Activated T-cell treated with anti-CD3 and anti-CD28 coated beads, Interleukin-2, amount 50 U/mL, for 24 hours (primary cell): ENCODE measurements at regions not wholly inside any gene's neighbourhood (a gene's known extent, or its start where the extent isn't known, plus 50 kb on each side); places are given as distances from the start of the nearest gene placed in this dataset.
A peak's percentile ranks its signal among the peaks of the same experiment; 100 is the strongest.

ENCODE experiments used
- DNase-seq: peaks from one replicate; pipeline ENCODE4 v3.0.0-alpha.2; 2020
- H3K27ac Mint-ChIP-seq: 2 replicates; pipeline ENCODE4 v1.8.0; 2020; ENCODE audit warnings: mild to moderate bottlenecking, mixed read lengths
- H3K27me3 Mint-ChIP-seq: 2 replicates; pipeline ENCODE4 v1.8.0; 2020; ENCODE audit warnings: mixed read lengths
- H3K36me3 Mint-ChIP-seq: 2 replicates; pipeline ENCODE4 v1.8.0; 2020; ENCODE audit warnings: low read depth, mixed read lengths
- H3K4me1 Mint-ChIP-seq: 2 replicates; pipeline ENCODE4 v1.8.0; 2020; ENCODE audit warnings: low read depth, mixed read lengths
- H3K4me3 Mint-ChIP-seq: 2 replicates; pipeline ENCODE4 v1.8.0; 2020; ENCODE audit warnings: mild to moderate bottlenecking, moderate library complexity, mixed read lengths
- H3K9me3 Mint-ChIP-seq: 2 replicates; pipeline ENCODE4 v1.8.0; 2020; ENCODE audit warnings: mixed read lengths

DNA sequence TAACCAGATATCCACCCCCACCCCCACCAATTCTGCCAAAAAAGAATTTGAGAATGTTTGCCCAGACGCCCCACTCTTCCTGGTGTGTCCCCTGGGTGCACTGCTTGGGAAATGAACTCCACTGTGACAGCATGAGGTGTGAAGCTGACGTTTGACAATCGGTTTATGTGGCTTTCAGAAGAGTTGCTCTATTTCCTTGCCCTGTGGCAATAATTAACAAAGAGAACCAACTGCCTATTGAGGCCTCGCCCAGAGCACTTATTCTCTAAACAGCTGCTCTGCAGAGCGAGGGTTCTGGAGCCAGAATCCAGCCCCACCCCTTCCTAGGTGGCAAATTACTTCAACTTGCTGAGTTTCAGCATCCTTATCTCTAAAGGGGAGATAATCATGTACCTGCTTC, 115.8 kb upstream of the SIX3 start:
- peaks cover 18% of the 10 kb centered on the region for H3K27me3 Mint-ChIP-seq
- H3K27ac Mint-ChIP-seq, result no peak overlapping the region
- no peaks in the 10 kb centered on the region for H3K36me3 Mint-ChIP-seq
- DNase-seq, result no peak
- no peak overlapping the region for H3K4me3 Mint-ChIP-seq
- no peaks in the 10 kb centered on the region for H3K4me1 Mint-ChIP-seq
- no peaks in the 10 kb centered on the region for H3K9me3 Mint-ChIP-seq

- Mint-ChIP-seq H3K9me3 (no peaks in the 10 kb centered on the region), H3K27me3 (peaks cover 20% of the 10 kb centered on the region), H3K36me3 (no peaks in the 10 kb centered on the region), H3K4me1 (no peaks in the 10 kb centered on the region), H3K27ac (no peak overlapping the region), H3K4me3 (no peak overlapping the region)
- no peak for DNase-seq
Observed at GRCh38 chr2:44826601-44827000, 114.9 kb upstream of the SIX3 start.

GRCh38 chr2:44829771-44830170, 111.7 kb upstream of the SIX3 start:
- Mint-ChIP-seq H3K4me3 (no peak overlapping the region), H3K4me1 (peaks cover 13% of the 10 kb centered on the region), H3K9me3 (peaks cover 3% of the 10 kb centered on the region), H3K27me3 (peaks cover 24% of the 10 kb centered on the region), H3K27ac (no peak overlapping the region), H3K36me3 (no peaks in the 10 kb centered on the region)
- no peak for DNase-seq

GRCh38 chr2:44833171-44834069, 108.1 kb upstream of the SIX3 start:
- DNase-seq, result no peak
- H3K9me3 Mint-ChIP-seq, result peaks cover 3% of the 10 kb centered on the region

GRCh38 chr2:44834656-44835055, 106.8 kb upstream of the SIX3 start:
- no peak overlapping the region for H3K4me3 Mint-ChIP-seq
- peaks cover 3% of the 10 kb centered on the region for H3K9me3 Mint-ChIP-seq
- H3K27me3 Mint-ChIP-seq, result peaks cover 25% of the 10 kb centered on the region
- no peaks in the 10 kb centered on the region for H3K36me3 Mint-ChIP-seq
- H3K4me1 Mint-ChIP-seq, result peaks cover 36% of the 10 kb centered on the region
- no peak overlapping the region for H3K27ac Mint-ChIP-seq
- no peak for DNase-seq

More at GRCh38 chr2:44833171-44834069, 108.1 kb upstream of the SIX3 start:
- Mint-ChIP-seq H3K27ac (peak overlapping the region; percentile 84), H3K27me3 (peaks cover 26% of the 10 kb centered on the region), H3K4me1 (peaks cover 36% of the 10 kb centered on the region), H3K36me3 (no peaks in the 10 kb centered on the region), H3K4me3 (no peak overlapping the region)

DNA sequence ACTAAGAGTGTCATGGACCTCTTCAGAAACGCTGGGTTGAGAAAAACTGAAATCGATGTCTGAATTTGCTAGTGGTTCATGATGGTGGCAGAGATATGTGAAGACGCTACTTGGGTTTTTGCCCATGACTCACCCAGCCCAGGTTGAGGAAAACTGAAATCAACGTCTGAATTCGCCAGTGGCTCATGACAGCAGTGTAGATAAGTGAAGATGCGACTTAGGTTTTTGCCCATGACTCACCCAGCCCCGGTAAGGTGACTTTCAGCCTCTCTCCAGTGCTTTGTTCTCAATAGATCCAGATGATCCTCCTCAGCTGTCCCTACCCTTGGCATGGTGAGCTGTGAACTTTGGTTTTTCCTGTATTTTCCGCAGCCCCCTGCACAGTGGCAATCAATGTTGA, 105.3 kb upstream of the SIX3 start:
- H3K9me3 Mint-ChIP-seq, result peaks cover 3% of the 10 kb centered on the region
- H3K36me3 Mint-ChIP-seq, result no peaks in the 10 kb centered on the region
- peak; percentile 45 for DNase-seq
- H3K4me3 Mint-ChIP-seq, result no peak overlapping the region
- H3K27ac Mint-ChIP-seq, result peak overlapping the region; percentile 65
- peaks cover 18% of the 10 kb centered on the region for H3K27me3 Mint-ChIP-seq
- H3K4me1 Mint-ChIP-seq, result peaks cover 36% of the 10 kb centered on the region

GRCh38 chr2:44836916-44837315, 104.6 kb upstream of the SIX3 start:
- Mint-ChIP-seq H3K36me3 (no peaks in the 10 kb centered on the region), H3K9me3 (peaks cover 3% of the 10 kb centered on the region), H3K27ac (no peak overlapping the region), H3K4me1 (peaks cover 36% of the 10 kb centered on the region), H3K27me3 (peaks cover 15% of the 10 kb centered on the region), H3K4me3 (no peak overlapping the region)
- DNase-seq, result no peak

- Mint-ChIP-seq H3K27ac (no peak overlapping the region), H3K4me3 (no peak overlapping the region), H3K4me1 (peaks cover 34% of the 10 kb centered on the region), H3K27me3 (peaks cover 11% of the 10 kb centered on the region), H3K36me3 (no peaks in the 10 kb centered on the region), H3K9me3 (peaks cover 3% of the 10 kb centered on the region)
- no peak for DNase-seq
Observed at GRCh38 chr2:44838116-44838790, 103.2 kb upstream of the SIX3 start.

GRCh38 chr2:44839370-44839769, 102.1 kb upstream of the SIX3 start:
- Mint-ChIP-seq H3K4me3 (no peak overlapping the region), H3K27me3 (peaks cover 15% of the 10 kb centered on the region), H3K36me3 (no peaks in the 10 kb centered on the region), H3K27ac (no peak overlapping the region), H3K4me1 (peaks cover 27% of the 10 kb centered on the region), H3K9me3 (no peaks in the 10 kb centered on the region)
- DNase-seq, result no peak

DNA sequence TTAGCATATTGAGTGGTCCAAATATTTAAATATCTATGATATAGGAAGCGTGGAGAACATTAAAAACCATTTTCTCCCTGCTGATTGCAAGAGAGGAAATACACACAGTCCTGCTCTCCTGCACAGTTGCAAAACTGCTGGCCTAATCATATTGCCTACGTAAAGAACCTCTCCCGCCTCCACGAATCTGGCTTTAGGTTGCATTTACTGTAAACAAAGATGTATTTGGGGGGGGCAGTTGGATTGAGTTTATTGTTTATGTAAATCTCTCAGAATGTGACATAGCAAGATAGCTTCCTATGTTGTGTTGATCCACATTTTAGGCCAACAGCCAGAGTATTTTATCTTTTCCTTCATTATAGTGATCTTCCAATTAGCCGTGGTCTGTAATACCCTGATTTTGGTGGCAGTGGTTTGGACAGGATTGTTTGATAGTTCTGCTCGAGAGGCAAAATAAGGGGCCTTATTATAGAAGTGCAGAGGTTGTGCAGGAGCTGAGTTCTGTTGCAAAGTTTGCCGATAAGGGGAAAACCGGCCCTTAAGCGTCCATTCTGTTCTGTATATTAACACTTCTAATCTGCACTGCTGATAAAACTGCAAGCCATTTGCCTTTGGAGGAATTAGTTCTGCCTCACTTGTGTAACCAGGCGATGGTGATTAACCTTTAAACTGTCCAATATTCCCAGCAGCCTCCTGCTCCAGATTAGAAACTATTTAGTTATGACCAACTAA, 101.6 kb upstream of the SIX3 start:
- Mint-ChIP-seq H3K27me3 (peaks cover 21% of the 10 kb centered on the region), H3K27ac (no peak overlapping the region), H3K4me3 (no peak overlapping the region), H3K36me3 (no peaks in the 10 kb centered on the region), H3K9me3 (no peaks in the 10 kb centered on the region), H3K4me1 (peaks cover 28% of the 10 kb centered on the region)
- DNase-seq, result no peak

GRCh38 chr2:44840503-44840850, 101.0 kb upstream of the SIX3 start:
- peaks cover 23% of the 10 kb centered on the region for H3K27me3 Mint-ChIP-seq
- no peaks in the 10 kb centered on the region for H3K9me3 Mint-ChIP-seq
- no peaks in the 10 kb centered on the region for H3K36me3 Mint-ChIP-seq
- H3K4me3 Mint-ChIP-seq, result no peak overlapping the region
- H3K4me1 Mint-ChIP-seq, result peaks cover 25% of the 10 kb centered on the region
- DNase-seq, result no peak
- H3K27ac Mint-ChIP-seq, result no peak overlapping the region

GRCh38 chr2:44843086-44843485, 98.4 kb upstream of the SIX3 start:
- Mint-ChIP-seq H3K4me1 (peaks cover 6% of the 10 kb centered on the region), H3K27me3 (peaks cover 22% of the 10 kb centered on the region), H3K27ac (no peak overlapping the region), H3K9me3 (no peaks in the 10 kb centered on the region), H3K4me3 (no peak overlapping the region), H3K36me3 (no peaks in the 10 kb centered on the region)
- DNase-seq, result no peak

- Mint-ChIP-seq H3K27me3 (peaks cover 27% of the 10 kb centered on the region), H3K4me3 (no peak overlapping the region), H3K9me3 (no peaks in the 10 kb centered on the region), H3K4me1 (peaks cover 7% of the 10 kb centered on the region), H3K36me3 (no peaks in the 10 kb centered on the region), H3K27ac (no peak overlapping the region)
- DNase-seq, result no peak
Observed at GRCh38 chr2:44843641-44844310, 97.7 kb upstream of the SIX3 start.

DNA sequence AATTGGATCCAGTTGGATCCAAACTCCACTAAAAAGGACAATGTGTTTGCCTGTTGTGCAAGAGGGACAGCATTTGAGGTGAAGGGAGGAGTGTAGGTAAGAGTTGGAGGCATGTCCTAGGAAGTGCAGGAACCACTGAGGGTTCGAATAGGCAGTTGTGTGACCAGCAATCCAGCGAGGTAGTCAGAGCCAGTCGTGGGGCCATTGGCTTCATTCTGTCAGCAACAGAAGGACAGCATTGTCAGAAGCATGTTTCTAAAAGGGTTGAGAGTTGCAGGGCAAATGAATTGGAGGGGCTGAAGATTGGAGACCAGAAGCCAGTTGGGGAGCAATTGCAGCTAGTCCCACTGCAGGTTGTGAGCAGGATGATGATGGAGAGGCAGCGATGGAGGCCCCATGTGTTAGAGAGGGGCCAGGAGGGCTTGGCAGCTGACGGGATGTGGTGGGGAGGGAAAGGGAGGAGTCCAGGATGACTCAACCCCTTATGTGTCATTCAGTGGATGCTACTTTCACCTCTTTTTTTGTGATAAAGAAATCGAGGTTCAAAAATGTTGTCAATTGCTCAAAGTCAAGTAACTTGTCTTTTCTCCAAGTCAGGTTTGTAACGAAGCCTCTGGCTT, 96.7 kb upstream of the SIX3 start:
- DNase-seq, result no peak
- H3K27me3 Mint-ChIP-seq, result peaks cover 37% of the 10 kb centered on the region
- H3K4me1 Mint-ChIP-seq, result peaks cover 11% of the 10 kb centered on the region
- H3K4me3 Mint-ChIP-seq, result no peak overlapping the region
- no peak overlapping the region for H3K27ac Mint-ChIP-seq
- H3K9me3 Mint-ChIP-seq, result no peaks in the 10 kb centered on the region
- no peaks in the 10 kb centered on the region for H3K36me3 Mint-ChIP-seq
